GM18907 (cell line): ENCODE measurements at regions not wholly inside any gene's neighbourhood (a gene's known extent, or its start where the extent isn't known, plus 50 kb on each side); places are given as distances from the start of the nearest gene placed in this dataset.

Source experiments
- ATAC-seq: cut with Tn5 transposase; IDR thresholded peaks from one replicate; pipeline ENCODE4 v1.9.1; 2021; ENCODE audit warnings: mild to moderate bottlenecking, moderate library complexity; ENCODE audit not compliant: unreplicated experiment

- no peak for ATAC-seq
Observed at GRCh38 chr20:60906555-60906954, 345.5 kb upstream of the CDH4 start.

GRCh38 chr20:60913298-60913697 is 338.8 kb upstream of the CDH4 start:
- no peak for ATAC-seq

- ATAC-seq: no peak
Observed at GRCh38 chr20:60921022-60921622, 330.9 kb upstream of the CDH4 start.

- ATAC-seq: no peak
Observed at GRCh38 chr20:60926831-60927230, 325.2 kb upstream of the CDH4 start.

GRCh38 chr20:60928341-60928740 is 323.7 kb upstream of the CDH4 start:
- no peak for ATAC-seq

- ATAC-seq: no peak
Observed at GRCh38 chr20:60930023-60930790, 321.9 kb upstream of the CDH4 start.

- ATAC-seq: no peak
Observed at GRCh38 chr20:60931696-60932095, 320.4 kb upstream of the CDH4 start.

GRCh38 chr20:60934724-60935123 is 317.3 kb upstream of the CDH4 start:
- ATAC-seq: no peak

- no peak for ATAC-seq
Observed at GRCh38 chr20:60935971-60936370, 316.1 kb upstream of the CDH4 start.

GRCh38 chr20:60937585-60937984 is 314.5 kb upstream of the CDH4 start:
- no peak for ATAC-seq

GRCh38 chr20:60941379-60941778 is 310.7 kb upstream of the CDH4 start:
- ATAC-seq: no peak

- ATAC-seq: no peak
Observed at GRCh38 chr20:60947819-60948218, 304.2 kb upstream of the CDH4 start.

GRCh38 chr20:60948224-60948623 is 303.8 kb upstream of the CDH4 start:
- ATAC-seq: no peak

- ATAC-seq: no peak
Observed at GRCh38 chr20:60950561-60950960, 301.5 kb upstream of the CDH4 start.

GRCh38 chr20:60950974-60951373 is 301.1 kb upstream of the CDH4 start:
- ATAC-seq: no peak

- no peak for ATAC-seq
Observed at GRCh38 chr20:60952861-60953260, 299.2 kb upstream of the CDH4 start.

- no peak for ATAC-seq
Observed at GRCh38 chr20:60953321-60953720, 298.7 kb upstream of the CDH4 start.

GRCh38 chr20:60955706-60956105 is 296.4 kb upstream of the CDH4 start:
- ATAC-seq: no peak

- no peak for ATAC-seq
Observed at GRCh38 chr20:60956194-60956593, 295.9 kb upstream of the CDH4 start.

GRCh38 chr20:60957621-60958020 is 294.4 kb upstream of the CDH4 start:
- ATAC-seq: no peak

GRCh38 chr20:60959971-60960370 is 292.1 kb upstream of the CDH4 start:
- ATAC-seq: no peak

GRCh38 chr20:60960500-60960899 is 291.6 kb upstream of the CDH4 start:
- ATAC-seq: no peak

GRCh38 chr20:60961551-60961950 is 290.5 kb upstream of the CDH4 start:
- ATAC-seq: no peak
